SU-DHL-6 (cell line): ENCODE measurements at regions not wholly inside any gene's neighbourhood (a gene's known extent, or its start where the extent isn't known, plus 50 kb on each side); places are given as distances from the start of the nearest gene placed in this dataset.

Source experiments
- H2AFZ ChIP-seq: fragments of 200-600 bp; sonication (generic); 2 replicates; pipeline ENCODE4 v1.6.1; 2014; ENCODE audit warnings: low read depth, mild to moderate bottlenecking, moderate library complexity, mixed read lengths, antibody characterized with exemption, low read length; ENCODE audit not compliant: severe bottlenecking
- H3F3A ChIP-seq: fragments of 200-600 bp; shearing (Covaris generic); 2 replicates; pipeline ENCODE4 v1.6.0; 2016; ENCODE audit warnings: antibody characterized with exemption, mild to moderate bottlenecking; ENCODE audit not compliant: insufficient read depth
- H3K27ac ChIP-seq: fragments of 200-600 bp; sonication (generic); 2 replicates; pipeline ENCODE4 v1.5.1; 2016; ENCODE audit warnings: low read depth, mild to moderate bottlenecking, low read length, moderate library complexity, mixed read lengths
- H3K27me3 ChIP-seq: fragments of 200-600 bp; sonication (generic), shearing (Covaris generic); 2 replicates; pipeline ENCODE4 v1.6.0; 2014; ENCODE audit warnings: mild to moderate bottlenecking, low read length
- H3K36me3 ChIP-seq: fragments of 200-600 bp; sonication (generic); 2 replicates; pipeline ENCODE4 v1.6.1; 2014; ENCODE audit warnings: mild to moderate bottlenecking, low read length, mixed read lengths
- H3K4me2 ChIP-seq: fragments of 300-600, 200-600 bp; shearing (Covaris generic), sonication (generic); 2 replicates; pipeline ENCODE4 v1.6.0; 2014; ENCODE audit warnings: low read length, low read depth, mild to moderate bottlenecking; ENCODE audit not compliant: poor library complexity, severe bottlenecking
- H3K4me3 ChIP-seq: fragments of 200-600 bp; sonication (generic); 2 replicates; pipeline ENCODE4 v1.5.1; 2014; ENCODE audit warnings: antibody characterized with exemption, low read length, mild to moderate bottlenecking, mixed read lengths; ENCODE audit not compliant: insufficient read depth, poor library complexity, severe bottlenecking
- H3K79me2 ChIP-seq: fragments of 200-600 bp; sonication (generic); 2 replicates; pipeline ENCODE4 v1.6.1; 2014; ENCODE audit warnings: mild to moderate bottlenecking, low read length, moderate library complexity; ENCODE audit not compliant: insufficient read depth
- H3K9ac ChIP-seq: fragments of 200-600 bp; sonication (generic); 2 replicates; pipeline ENCODE4 v1.7.0; 2014; ENCODE audit warnings: mild to moderate bottlenecking, low read length
- H3K9me2 ChIP-seq: fragments of 200-600 bp; sonication (generic); replicated peaks from 2 replicates; pipeline ENCODE4 v1.6.1; 2014; ENCODE audit warnings: low read length; ENCODE audit not compliant: insufficient read depth
- H3K9me3 ChIP-seq: fragments of 200-600 bp; sonication (generic); 2 replicates; pipeline ENCODE4 v1.6.1; 2014; ENCODE audit warnings: low read length, mixed read lengths; ENCODE audit not compliant: insufficient read depth
- H4K20me1 ChIP-seq: fragments of 200-600 bp; sonication (generic); 2 replicates; pipeline ENCODE4 v1.6.1; 2014; ENCODE audit warnings: low read depth, mild to moderate bottlenecking, antibody characterized with exemption, low read length, moderate library complexity, mixed read lengths
- EZH2phosphoT487 ChIP-seq: fragments of 200-600 bp; sonication (generic), shearing (Covaris generic); conservative IDR thresholded peaks from 2 replicates; pipeline ENCODE4 v1.6.1; 2018; ENCODE audit warnings: mild to moderate bottlenecking, antibody characterized with exemption, low read length, moderate library complexity, mixed read lengths
- TF ChIP-seq, protein P1 (sequence below): fragments of 200-600 bp; sonication (generic); IDR thresholded peaks from one replicate; pipeline ENCODE4 v1.5.1; 2017; ENCODE audit warnings: antibody characterized with exemption, mild to moderate bottlenecking, low read length, moderate library complexity; ENCODE audit not compliant: insufficient read depth, poor library complexity, severe bottlenecking

DNA sequence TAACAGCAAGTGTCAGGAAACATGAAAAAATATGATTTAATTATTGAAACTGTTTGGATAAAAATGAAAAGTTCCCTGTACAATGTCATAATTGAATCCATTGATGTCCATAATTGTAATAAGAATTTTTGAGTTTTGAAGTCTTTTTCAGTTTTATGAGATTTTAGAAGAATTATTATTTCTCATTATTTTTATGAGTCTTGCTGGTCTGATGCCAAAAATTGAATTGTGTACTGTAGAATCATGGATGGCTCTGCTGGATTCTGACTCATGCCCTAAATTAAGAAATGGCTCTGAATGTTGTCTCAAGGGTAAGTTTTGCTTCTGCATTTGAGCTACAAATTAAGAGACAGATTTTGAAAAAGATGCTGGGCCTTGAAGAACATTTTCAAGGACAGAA lies 132.8 kb upstream of the MAP9 start:
- H3F3A ChIP-seq = no peaks in the 10 kb centered on the region
- H3K79me2 ChIP-seq = no peaks in the 10 kb centered on the region
- no peaks in the 10 kb centered on the region for H3K27me3 ChIP-seq
- no peaks in the 10 kb centered on the region for H3K9me3 ChIP-seq
- no peak overlapping the region for H3K4me3 ChIP-seq
- H4K20me1 ChIP-seq = no peaks in the 10 kb centered on the region
- no peak overlapping the region for H3K27ac ChIP-seq
- H3K36me3 ChIP-seq = no peaks in the 10 kb centered on the region
- TF ChIP-seq EZH2phosphoT487 = no peak
- TF ChIP-seq, protein P1, sequence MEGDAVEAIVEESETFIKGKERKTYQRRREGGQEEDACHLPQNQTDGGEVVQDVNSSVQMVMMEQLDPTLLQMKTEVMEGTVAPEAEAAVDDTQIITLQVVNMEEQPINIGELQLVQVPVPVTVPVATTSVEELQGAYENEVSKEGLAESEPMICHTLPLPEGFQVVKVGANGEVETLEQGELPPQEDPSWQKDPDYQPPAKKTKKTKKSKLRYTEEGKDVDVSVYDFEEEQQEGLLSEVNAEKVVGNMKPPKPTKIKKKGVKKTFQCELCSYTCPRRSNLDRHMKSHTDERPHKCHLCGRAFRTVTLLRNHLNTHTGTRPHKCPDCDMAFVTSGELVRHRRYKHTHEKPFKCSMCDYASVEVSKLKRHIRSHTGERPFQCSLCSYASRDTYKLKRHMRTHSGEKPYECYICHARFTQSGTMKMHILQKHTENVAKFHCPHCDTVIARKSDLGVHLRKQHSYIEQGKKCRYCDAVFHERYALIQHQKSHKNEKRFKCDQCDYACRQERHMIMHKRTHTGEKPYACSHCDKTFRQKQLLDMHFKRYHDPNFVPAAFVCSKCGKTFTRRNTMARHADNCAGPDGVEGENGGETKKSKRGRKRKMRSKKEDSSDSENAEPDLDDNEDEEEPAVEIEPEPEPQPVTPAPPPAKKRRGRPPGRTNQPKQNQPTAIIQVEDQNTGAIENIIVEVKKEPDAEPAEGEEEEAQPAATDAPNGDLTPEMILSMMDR = no peak
- H3K4me2 ChIP-seq = no peak overlapping the region
- H3K9me2 ChIP-seq = no peaks in the 10 kb centered on the region
- no peak overlapping the region for H2AFZ ChIP-seq
- H3K9ac ChIP-seq = no peak overlapping the region

DNA sequence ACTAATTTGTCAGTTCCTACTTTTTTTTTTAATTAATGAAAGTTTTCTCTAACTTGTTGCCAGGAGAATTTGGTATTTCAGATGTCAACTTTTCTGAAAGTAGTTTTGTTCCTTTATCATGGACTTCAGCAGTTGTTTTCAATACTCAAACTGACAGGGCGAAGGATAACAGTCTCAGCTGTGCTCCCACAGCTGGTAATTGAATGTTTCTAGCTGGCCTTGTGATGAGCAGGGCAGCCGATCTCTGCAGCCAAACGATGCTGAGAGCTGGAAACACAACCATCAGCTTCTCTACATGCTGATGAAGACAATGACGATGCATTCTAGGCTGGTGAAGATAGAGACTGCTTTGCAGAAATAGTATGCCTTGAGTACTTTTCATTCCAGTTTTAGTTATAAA lies 130.0 kb upstream of the MAP9 start:
- no peak overlapping the region for H2AFZ ChIP-seq
- H3K4me2 ChIP-seq = no peak overlapping the region
- no peaks in the 10 kb centered on the region for H3K27me3 ChIP-seq

DNA sequence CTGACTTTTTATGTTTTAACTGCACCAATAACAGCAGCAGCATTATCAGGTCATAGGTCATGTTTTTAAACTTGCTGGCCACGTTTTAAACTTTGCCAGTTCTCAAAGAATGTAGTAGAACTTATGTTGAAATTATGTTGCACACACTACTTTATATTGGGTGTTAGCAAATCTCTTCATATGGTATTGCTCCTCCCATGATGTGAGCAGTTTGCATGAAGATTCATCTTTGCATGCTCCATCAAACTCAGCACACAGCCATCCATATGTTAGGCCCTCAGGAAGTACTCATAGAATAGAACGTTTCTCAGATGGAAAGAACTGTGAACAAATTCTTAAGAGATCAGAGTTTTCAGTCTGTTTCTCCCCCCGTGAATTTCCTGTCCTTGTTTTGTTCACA lies 128.6 kb upstream of the MAP9 start:
- Histone ChIP-seq H3K4me3 (no peak overlapping the region), H3F3A (no peaks in the 10 kb centered on the region), H3K9me3 (no peaks in the 10 kb centered on the region), H4K20me1 (no peaks in the 10 kb centered on the region), H3K79me2 (no peaks in the 10 kb centered on the region), H3K4me2 (no peak overlapping the region), H2AFZ (no peak overlapping the region), H3K36me3 (no peaks in the 10 kb centered on the region), H3K9me2 (no peaks in the 10 kb centered on the region), H3K27me3 (no peaks in the 10 kb centered on the region), H3K9ac (no peak overlapping the region), H3K27ac (no peak overlapping the region)
- TF ChIP-seq, protein P1 = no peak
- TF ChIP-seq EZH2phosphoT487 = no peak

More for the DNA sequence above, 130.0 kb upstream of the MAP9 start:
- Histone ChIP-seq H3K27ac (no peak overlapping the region), H4K20me1 (no peaks in the 10 kb centered on the region), H3K4me3 (no peak overlapping the region), H3K9ac (no peak overlapping the region), H3K9me2 (no peaks in the 10 kb centered on the region), H3K36me3 (no peaks in the 10 kb centered on the region), H3K9me3 (no peaks in the 10 kb centered on the region), H3F3A (no peaks in the 10 kb centered on the region), H3K79me2 (no peaks in the 10 kb centered on the region)
- no peak for TF ChIP-seq EZH2phosphoT487
- TF ChIP-seq, protein P1 = no peak
